Breast epithelium (tissue), 3 donors: ENCODE measurements at regions not wholly inside any gene's neighbourhood (a gene's known extent, or its start where the extent isn't known, plus 50 kb on each side); places are given as distances from the start of the nearest gene placed in this dataset.

ENCODE experiments used
- POLR2A ChIP-seq: fragments of 450-650 bp; IDR thresholded peaks from one replicate; pipeline ENCODE4 v1.6.1; 2016; ENCODE audit warnings: antibody characterized with exemption, mild to moderate bottlenecking, moderate library complexity
- POLR2AphosphoS5 ChIP-seq, 3 donors: sonication (generic); formaldehyde crosslinking; IDR thresholded peaks; one replicate each; pipeline ENCODE4 v1.6.1; 2017; ENCODE audit warnings: antibody characterized with exemption in 3 of 3
- TF ChIP-seq, protein P1 (sequence below), 3 donors: fragments of 450-650 bp; IDR thresholded peaks; one replicate each; pipeline ENCODE4 v1.5.1; 2016 to 2017; ENCODE audit warnings: antibody characterized with exemption in 3 of 3, mild to moderate bottlenecking in 3 of 3, moderate library complexity in 3 of 3

DNA sequence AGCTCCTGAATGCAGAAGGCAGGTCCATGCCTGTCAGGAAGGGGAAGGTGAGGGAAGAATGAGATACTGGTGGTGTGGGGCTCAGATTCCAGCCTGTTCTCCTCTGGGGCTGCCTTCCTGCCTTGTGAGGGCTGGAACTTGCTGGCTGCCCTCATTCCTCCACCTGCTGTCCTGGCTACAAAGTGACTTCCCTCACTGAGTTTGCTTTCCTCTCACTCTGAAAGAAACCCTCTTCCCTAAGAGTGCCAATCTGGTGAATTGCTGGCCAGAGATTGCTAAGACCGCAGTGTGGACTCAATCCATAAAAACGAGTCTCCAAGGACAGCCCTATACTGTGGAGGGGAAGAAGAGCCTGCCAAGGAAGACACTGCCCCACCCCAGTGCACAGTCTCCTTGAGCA, 664.4 kb upstream of the HS6ST1 start:
- TF ChIP-seq, protein P1, sequence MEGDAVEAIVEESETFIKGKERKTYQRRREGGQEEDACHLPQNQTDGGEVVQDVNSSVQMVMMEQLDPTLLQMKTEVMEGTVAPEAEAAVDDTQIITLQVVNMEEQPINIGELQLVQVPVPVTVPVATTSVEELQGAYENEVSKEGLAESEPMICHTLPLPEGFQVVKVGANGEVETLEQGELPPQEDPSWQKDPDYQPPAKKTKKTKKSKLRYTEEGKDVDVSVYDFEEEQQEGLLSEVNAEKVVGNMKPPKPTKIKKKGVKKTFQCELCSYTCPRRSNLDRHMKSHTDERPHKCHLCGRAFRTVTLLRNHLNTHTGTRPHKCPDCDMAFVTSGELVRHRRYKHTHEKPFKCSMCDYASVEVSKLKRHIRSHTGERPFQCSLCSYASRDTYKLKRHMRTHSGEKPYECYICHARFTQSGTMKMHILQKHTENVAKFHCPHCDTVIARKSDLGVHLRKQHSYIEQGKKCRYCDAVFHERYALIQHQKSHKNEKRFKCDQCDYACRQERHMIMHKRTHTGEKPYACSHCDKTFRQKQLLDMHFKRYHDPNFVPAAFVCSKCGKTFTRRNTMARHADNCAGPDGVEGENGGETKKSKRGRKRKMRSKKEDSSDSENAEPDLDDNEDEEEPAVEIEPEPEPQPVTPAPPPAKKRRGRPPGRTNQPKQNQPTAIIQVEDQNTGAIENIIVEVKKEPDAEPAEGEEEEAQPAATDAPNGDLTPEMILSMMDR (IDR thresholded peaks at IDR 0.05) = no peak
- no peak for TF ChIP-seq POLR2A
- TF ChIP-seq POLR2AphosphoS5 (IDR thresholded peaks at IDR 0.05) = no peak
